OCI-LY1 (cell line): ENCODE measurements at regions not wholly inside any gene's neighbourhood (a gene's known extent, or its start where the extent isn't known, plus 50 kb on each side); places are given as distances from the start of the nearest gene placed in this dataset.

Source experiments
- H2AFZ ChIP-seq: fragments of 200-600 bp; sonication (generic), shearing (Covaris generic); 2 replicates; pipeline ENCODE4 v1.6.0; 2014; ENCODE audit warnings: antibody characterized with exemption, mild to moderate bottlenecking, low read length
- H3F3A ChIP-seq: fragments of 200-600 bp; sonication (generic), shearing (Covaris generic); 2 replicates; pipeline ENCODE4 v1.6.0; 2014; ENCODE audit warnings: mild to moderate bottlenecking, antibody characterized with exemption, low read length, moderate library complexity; ENCODE audit not compliant: insufficient read depth
- H3K27ac ChIP-seq: fragments of 200-600 bp; sonication (generic); 2 replicates; pipeline ENCODE4 v1.5.1; 2014; ENCODE audit warnings: low read length, mixed run types, mild to moderate bottlenecking, low read depth; ENCODE audit not compliant: poor library complexity, severe bottlenecking
- H3K27me3 ChIP-seq: fragments of 200-600 bp; sonication (generic); 2 replicates; pipeline ENCODE4 v1.6.0; 2014; ENCODE audit warnings: antibody characterized with exemption, mild to moderate bottlenecking, low read length, moderate library complexity; ENCODE audit not compliant: insufficient read depth
- H3K36me3 ChIP-seq: fragments of 200-600 bp; sonication (generic); 2 replicates; pipeline ENCODE4 v1.6.1; 2014; ENCODE audit warnings: mild to moderate bottlenecking, antibody characterized with exemption, low read length, moderate library complexity, mixed read lengths; ENCODE audit not compliant: insufficient read depth
- H3K4me1 ChIP-seq: fragments of 200-600 bp; sonication (generic); 2 replicates; pipeline ENCODE4 v1.5.1; 2014; ENCODE audit warnings: mild to moderate bottlenecking, low read length, moderate library complexity; ENCODE audit not compliant: insufficient read depth, severe bottlenecking
- H3K4me2 ChIP-seq: fragments of 200-600 bp; sonication (generic), shearing (Covaris generic); 2 replicates; pipeline ENCODE4 v1.6.1; 2014; ENCODE audit warnings: low read length
- H3K4me3 ChIP-seq: fragments of 200-600 bp; sonication (generic); 2 replicates; pipeline ENCODE4 v1.5.1; 2014; ENCODE audit warnings: low read length, low read depth, mild to moderate bottlenecking, mixed read lengths; ENCODE audit not compliant: poor library complexity, severe bottlenecking
- H3K79me2 ChIP-seq: fragments of 200-600 bp; shearing (Covaris generic); 2 replicates; pipeline ENCODE4 v1.6.1; 2016; ENCODE audit warnings: mixed run types, low read length, mixed read lengths; ENCODE audit not compliant: insufficient read depth
- H3K9ac ChIP-seq: fragments of 200-600 bp; sonication (generic), shearing (Covaris generic); 2 replicates; pipeline ENCODE4 v1.6.1; 2014; ENCODE audit warnings: mild to moderate bottlenecking, low read length, mixed read lengths
- H3K9me2 ChIP-seq: fragments of 200-600 bp; sonication (generic), shearing (Covaris generic); 2 replicates; pipeline ENCODE4 v1.6.1; 2014; ENCODE audit warnings: low read depth, mild to moderate bottlenecking, low read length, mixed read lengths
- H3K9me3 ChIP-seq: fragments of 200-600 bp; shearing (Covaris generic); 2 replicates; pipeline ENCODE4 v1.6.1; 2014; ENCODE audit warnings: low read length, mixed read lengths
- H4K20me1 ChIP-seq: fragments of 200-600 bp; sonication (generic), shearing (Covaris generic); 2 replicates; pipeline ENCODE4 v1.6.0; 2016; ENCODE audit warnings: mild to moderate bottlenecking, low read length; ENCODE audit not compliant: insufficient read depth
- CTCF ChIP-seq: fragments of 200-600 bp; sonication (generic), shearing (Covaris generic); IDR thresholded peaks from 2 replicates; pipeline ENCODE4 v1.5.1; 2017; ENCODE audit warnings: mild to moderate bottlenecking, antibody characterized with exemption, low read length, moderate library complexity, mixed read lengths
- EZH2 ChIP-seq: fragments of 200-600 bp; sonication (generic), shearing (Covaris generic); IDR thresholded peaks from 2 replicates; pipeline ENCODE4 v1.8.0; 2017; ENCODE audit warnings: borderline replicate concordance, mixed run types, mild to moderate bottlenecking, antibody characterized with exemption, low read length, moderate library complexity, mixed read lengths

- TF ChIP-seq CTCF (no peak), EZH2 (no peak)
- Histone ChIP-seq H3K9ac (no peak overlapping the region), H3F3A (no peaks in the 10 kb centered on the region), H3K27ac (no peak overlapping the region), H4K20me1 (no peaks in the 10 kb centered on the region), H3K79me2 (no peaks in the 10 kb centered on the region), H3K9me2 (no peaks in the 10 kb centered on the region), H3K4me1 (no peaks in the 10 kb centered on the region), H2AFZ (no peak overlapping the region), H3K36me3 (no peaks in the 10 kb centered on the region), H3K27me3 (no peaks in the 10 kb centered on the region), H3K4me2 (no peak overlapping the region), H3K9me3 (no peaks in the 10 kb centered on the region), H3K4me3 (no peak overlapping the region)
These were observed 62.6 kb downstream of the GLUD2 start for GRCh38 chrX:121109986-121110385.

DNA sequence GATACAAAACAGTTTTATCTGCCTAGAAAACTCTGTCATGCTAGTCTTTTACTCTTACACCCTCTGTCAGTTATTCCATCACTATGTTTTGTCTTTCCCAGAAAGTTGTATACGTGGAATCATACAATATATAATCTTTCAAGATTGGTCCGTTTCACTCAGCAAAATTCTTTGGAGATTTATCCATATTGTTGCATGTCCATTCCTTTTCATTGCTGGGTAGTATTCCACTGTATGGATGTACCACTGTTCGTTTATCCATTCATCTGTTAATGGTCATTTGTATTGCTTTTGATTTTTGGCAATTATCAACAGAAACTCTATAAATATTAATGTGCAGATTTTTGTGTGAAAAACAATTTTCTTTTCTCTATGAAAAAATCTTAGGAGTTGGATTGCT is 63.1 kb downstream of the GLUD2 start:
- Histone ChIP-seq H3K4me1 (no peaks in the 10 kb centered on the region), H4K20me1 (no peaks in the 10 kb centered on the region), H3F3A (no peaks in the 10 kb centered on the region), H3K27me3 (no peaks in the 10 kb centered on the region), H2AFZ (no peak overlapping the region), H3K9me2 (no peaks in the 10 kb centered on the region), H3K27ac (no peak overlapping the region), H3K4me2 (no peak overlapping the region), H3K36me3 (no peaks in the 10 kb centered on the region), H3K79me2 (no peaks in the 10 kb centered on the region), H3K4me3 (no peak overlapping the region), H3K9me3 (no peaks in the 10 kb centered on the region), H3K9ac (no peak overlapping the region)
- TF ChIP-seq EZH2 (no peak), CTCF (no peak)

DNA sequence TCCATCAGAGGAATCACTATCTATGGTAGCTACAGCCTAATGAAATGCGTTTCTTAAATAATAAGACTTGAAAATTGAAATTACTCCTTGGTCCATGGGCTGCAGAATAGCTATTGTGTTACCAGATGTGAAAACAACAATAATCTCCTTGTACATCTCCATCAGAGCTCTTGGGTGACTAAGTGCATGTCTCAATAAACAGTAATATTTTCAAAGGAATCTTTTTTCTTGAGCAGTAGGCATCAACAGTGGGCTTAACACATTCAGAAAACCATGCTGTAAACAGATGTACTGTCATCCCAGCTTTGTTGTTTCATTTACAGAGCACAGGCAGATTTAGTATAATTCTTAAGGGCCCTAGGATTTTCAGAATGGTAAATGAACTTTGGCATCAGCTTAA is 67.3 kb downstream of the GLUD2 start:
- Histone ChIP-seq H3K27ac (no peak overlapping the region), H4K20me1 (no peaks in the 10 kb centered on the region), H3K9me3 (no peaks in the 10 kb centered on the region)

More for the DNA sequence above, 67.3 kb downstream of the GLUD2 start:
- Histone ChIP-seq H3K9me2 (no peaks in the 10 kb centered on the region), H3K4me3 (no peak overlapping the region), H3K27me3 (no peaks in the 10 kb centered on the region), H3K4me1 (no peaks in the 10 kb centered on the region), H3K9ac (no peak overlapping the region), H3K4me2 (no peak overlapping the region), H2AFZ (no peak overlapping the region), H3K79me2 (no peaks in the 10 kb centered on the region), H3F3A (no peaks in the 10 kb centered on the region), H3K36me3 (no peaks in the 10 kb centered on the region)
- TF ChIP-seq CTCF (no peak), EZH2 (no peak)
